ENCODE measurements at regions not wholly inside any gene's neighbourhood (a gene's known extent, or its start where the extent isn't known, plus 50 kb on each side); places are given as distances from the start of the nearest gene placed in this dataset.

DNA sequence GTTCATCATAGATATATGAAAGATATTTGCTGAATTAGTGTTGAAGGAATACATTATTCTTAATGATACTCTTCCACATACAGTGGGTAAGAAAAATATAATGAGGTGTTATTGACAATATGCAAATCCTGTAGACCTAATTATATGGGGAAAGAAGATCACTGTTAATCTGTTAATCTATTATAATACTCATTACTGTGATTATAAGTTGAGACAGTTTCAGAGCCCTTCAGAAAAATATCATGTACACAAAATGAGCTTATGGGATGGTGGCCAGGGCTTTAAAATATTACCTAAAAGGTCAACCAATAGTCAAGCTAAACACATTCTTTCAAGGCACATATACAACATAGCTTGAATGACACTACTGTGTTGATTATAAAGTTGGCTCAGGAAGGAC is 163.5 kb downstream of the NOL4 start:
- no peak for TF ChIP-seq EZH2 (IDR thresholded peaks at IDR 0.05; ENCODE audit: insufficient read depth, low read length)
- TF ChIP-seq, protein P1, sequence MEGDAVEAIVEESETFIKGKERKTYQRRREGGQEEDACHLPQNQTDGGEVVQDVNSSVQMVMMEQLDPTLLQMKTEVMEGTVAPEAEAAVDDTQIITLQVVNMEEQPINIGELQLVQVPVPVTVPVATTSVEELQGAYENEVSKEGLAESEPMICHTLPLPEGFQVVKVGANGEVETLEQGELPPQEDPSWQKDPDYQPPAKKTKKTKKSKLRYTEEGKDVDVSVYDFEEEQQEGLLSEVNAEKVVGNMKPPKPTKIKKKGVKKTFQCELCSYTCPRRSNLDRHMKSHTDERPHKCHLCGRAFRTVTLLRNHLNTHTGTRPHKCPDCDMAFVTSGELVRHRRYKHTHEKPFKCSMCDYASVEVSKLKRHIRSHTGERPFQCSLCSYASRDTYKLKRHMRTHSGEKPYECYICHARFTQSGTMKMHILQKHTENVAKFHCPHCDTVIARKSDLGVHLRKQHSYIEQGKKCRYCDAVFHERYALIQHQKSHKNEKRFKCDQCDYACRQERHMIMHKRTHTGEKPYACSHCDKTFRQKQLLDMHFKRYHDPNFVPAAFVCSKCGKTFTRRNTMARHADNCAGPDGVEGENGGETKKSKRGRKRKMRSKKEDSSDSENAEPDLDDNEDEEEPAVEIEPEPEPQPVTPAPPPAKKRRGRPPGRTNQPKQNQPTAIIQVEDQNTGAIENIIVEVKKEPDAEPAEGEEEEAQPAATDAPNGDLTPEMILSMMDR (IDR thresholded peaks at IDR 0.05; ENCODE audit: insufficient read depth, low read depth, low read length), result no peak

All from astrocyte (in vitro differentiated cells and primary cell).